Gastroesophageal sphincter (tissue), 4 donors: ENCODE measurements at regions not wholly inside any gene's neighbourhood (a gene's known extent, or its start where the extent isn't known, plus 50 kb on each side); places are given as distances from the start of the nearest gene placed in this dataset.

Experiments
- ATAC-seq: fragments of 150-250 bp; one replicate; pipeline ENCODE4 v1.9.1; 2016; ENCODE audit warnings: mild to moderate bottlenecking, moderate library complexity
- H3K27ac ChIP-seq, 4 donors: fragments of 200-600 bp; sonication (generic) in 3 of 4; 1 replicate in 3 of 4; 2 replicates in 1 of 4; pipeline ENCODE4 v1.5.1; 2016 to 2019
- H3K27me3 ChIP-seq: fragments of 200-600 bp; sonication (generic); one replicate; pipeline ENCODE4 v1.5.1; 2019
- H3K36me3 ChIP-seq, 2 donors: fragments of 200-600 bp; sonication (generic); one replicate each; pipeline ENCODE4 v1.5.1; 2019; ENCODE audit warnings: control low read depth in 1 of 2
- H3K4me1 ChIP-seq, 3 donors: fragments of 200-600 bp; sonication (generic); 1 replicate in 2 of 3; 2 replicates in 1 of 3; pipeline ENCODE4 v1.5.1; 2016 to 2019; ENCODE audit warnings: control low read depth in 2 of 3
- H3K4me3 ChIP-seq, 2 donors: fragments of 200-600 bp; sonication (generic); one replicate each; pipeline ENCODE4 v1.5.1; 2019; ENCODE audit warnings: mild to moderate bottlenecking in 1 of 2, moderate library complexity in 1 of 2
- H3K9me3 ChIP-seq, 3 donors: fragments of 200-600 bp; sonication (generic); one replicate each; pipeline ENCODE4 v1.5.1; 2017 to 2019; ENCODE audit warnings: control low read depth in 2 of 3
- EP300 ChIP-seq: sonication (generic); formaldehyde crosslinking; IDR thresholded peaks from one replicate; pipeline ENCODE4 v1.6.1; 2017; ENCODE audit warnings: antibody characterized with exemption, mild to moderate bottlenecking
- POLR2A ChIP-seq, 2 donors: fragments of 450-650 bp; IDR thresholded peaks; one replicate each; pipeline ENCODE4 v1.6.1; 2017; ENCODE audit warnings: antibody characterized with exemption in 2 of 2, mild to moderate bottlenecking in 2 of 2, moderate library complexity in 1 of 2
- POLR2AphosphoS5 ChIP-seq: sonication (generic); formaldehyde crosslinking; IDR thresholded peaks from one replicate; pipeline ENCODE4 v1.6.1; 2017; ENCODE audit warnings: antibody characterized with exemption
- WGBS, 2 donors: methylation state at CpG; one replicate each; pipeline ENCODE4 v1.1.5; 2018; ENCODE audit warnings: low coverage in 1 of 2; 5-methylcytosine and 5-hydroxymethylcytosine counted together
- TF ChIP-seq, protein P1 (sequence below), 4 experiments: fragments of 200-600 bp in 2 of 4; fragments of 450-650 bp in 2 of 4; sonication (generic) in 1 of 4; IDR thresholded peaks; one replicate each; pipeline ENCODE4 v1.5.1; 2017 to 2019; ENCODE audit warnings: antibody characterized with exemption in 4 of 4, mild to moderate bottlenecking in 2 of 4, moderate library complexity in 2 of 4

DNA sequence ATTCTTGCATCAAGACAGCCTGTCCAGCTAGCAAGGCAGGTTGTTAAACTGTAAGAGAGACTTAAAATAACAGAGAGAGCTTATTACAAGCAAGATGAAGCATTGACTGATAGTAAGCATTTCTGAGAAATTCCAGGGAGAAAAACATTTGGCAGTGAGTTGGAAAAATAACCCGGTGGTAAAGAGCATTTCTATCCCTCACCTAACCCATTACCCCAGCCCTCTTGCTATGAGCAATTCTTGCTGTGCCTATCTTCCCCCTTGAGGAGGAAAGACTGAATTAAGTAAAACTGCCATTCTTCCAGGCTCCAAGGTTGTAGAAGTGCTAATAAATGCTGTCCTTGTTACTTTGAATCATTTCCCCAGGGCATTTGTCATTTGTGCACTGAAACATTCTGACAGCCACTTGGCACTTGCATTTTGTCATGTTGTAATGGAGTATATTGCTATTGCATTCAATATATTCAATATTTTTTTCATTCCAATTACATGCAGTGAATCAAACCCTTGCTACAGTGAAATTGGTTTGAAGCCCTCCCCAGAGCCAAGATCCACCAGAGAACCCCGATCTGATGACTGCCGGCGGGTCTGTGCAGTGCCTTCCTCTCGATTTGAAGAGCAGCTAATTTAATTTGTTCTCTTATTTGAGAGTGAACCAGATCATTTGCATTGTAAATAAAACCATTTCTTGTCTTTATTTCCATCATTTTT is 291.1 kb downstream of the HIVEP2 start:
- 41 to 58% methylated on average over 5 of the region's 5 CpGs for WGBS, 2 donors
- ATAC-seq: no peak
- Histone ChIP-seq H3K27ac (no peak overlapping the region), H3K4me3 (no peak overlapping the region), H3K4me1 (no peaks in the 10 kb centered on the region), H3K36me3 (no peaks in the 10 kb centered on the region), H3K27me3 (no peaks in the 10 kb centered on the region), H3K9me3 (no peaks in the 10 kb centered on the region)
- TF ChIP-seq POLR2A (IDR thresholded peaks at IDR 0.05) (no peak), EP300 (no peak), POLR2AphosphoS5 (no peak)
- TF ChIP-seq, protein P1, sequence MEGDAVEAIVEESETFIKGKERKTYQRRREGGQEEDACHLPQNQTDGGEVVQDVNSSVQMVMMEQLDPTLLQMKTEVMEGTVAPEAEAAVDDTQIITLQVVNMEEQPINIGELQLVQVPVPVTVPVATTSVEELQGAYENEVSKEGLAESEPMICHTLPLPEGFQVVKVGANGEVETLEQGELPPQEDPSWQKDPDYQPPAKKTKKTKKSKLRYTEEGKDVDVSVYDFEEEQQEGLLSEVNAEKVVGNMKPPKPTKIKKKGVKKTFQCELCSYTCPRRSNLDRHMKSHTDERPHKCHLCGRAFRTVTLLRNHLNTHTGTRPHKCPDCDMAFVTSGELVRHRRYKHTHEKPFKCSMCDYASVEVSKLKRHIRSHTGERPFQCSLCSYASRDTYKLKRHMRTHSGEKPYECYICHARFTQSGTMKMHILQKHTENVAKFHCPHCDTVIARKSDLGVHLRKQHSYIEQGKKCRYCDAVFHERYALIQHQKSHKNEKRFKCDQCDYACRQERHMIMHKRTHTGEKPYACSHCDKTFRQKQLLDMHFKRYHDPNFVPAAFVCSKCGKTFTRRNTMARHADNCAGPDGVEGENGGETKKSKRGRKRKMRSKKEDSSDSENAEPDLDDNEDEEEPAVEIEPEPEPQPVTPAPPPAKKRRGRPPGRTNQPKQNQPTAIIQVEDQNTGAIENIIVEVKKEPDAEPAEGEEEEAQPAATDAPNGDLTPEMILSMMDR (IDR thresholded peaks at IDR 0.05): no peak

DNA sequence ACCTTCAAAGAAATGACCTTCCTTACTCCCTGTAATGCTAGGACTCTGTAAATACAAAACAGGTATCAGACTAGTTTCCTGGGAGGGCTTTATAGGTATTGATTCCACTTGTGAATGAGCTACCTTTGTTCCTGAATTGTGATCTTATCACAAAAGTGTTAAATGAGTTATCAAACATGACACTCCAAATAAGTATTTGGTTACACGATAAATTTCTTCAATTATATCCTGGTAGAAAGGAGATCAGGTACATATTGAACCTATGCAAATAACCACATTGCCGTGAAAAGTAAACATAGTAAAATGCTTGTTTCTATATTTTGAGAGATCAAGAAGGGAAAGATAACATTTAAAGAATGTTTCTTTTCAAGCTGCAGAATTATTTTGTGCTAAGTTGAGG is 285.3 kb downstream of the HIVEP2 start:
- WGBS, 2 donors: 72 to 85% methylated on average over 2 of the region's 2 CpGs
- no peak for ATAC-seq
- Histone ChIP-seq H3K27ac (no peak overlapping the region), H3K4me3 (no peak overlapping the region), H3K9me3 (peaks cover 0 to 12% (median 0%) of the 10 kb centered on the region in 3 donors), H3K4me1 (no peaks in the 10 kb centered on the region), H3K27me3 (no peaks in the 10 kb centered on the region), H3K36me3 (no peaks in the 10 kb centered on the region)
- no peak for TF ChIP-seq POLR2A (IDR thresholded peaks at IDR 0.05)
- no peak for TF ChIP-seq EP300
- TF ChIP-seq, protein P1 (IDR thresholded peaks at IDR 0.05): no peak
- TF ChIP-seq POLR2AphosphoS5: no peak

DNA sequence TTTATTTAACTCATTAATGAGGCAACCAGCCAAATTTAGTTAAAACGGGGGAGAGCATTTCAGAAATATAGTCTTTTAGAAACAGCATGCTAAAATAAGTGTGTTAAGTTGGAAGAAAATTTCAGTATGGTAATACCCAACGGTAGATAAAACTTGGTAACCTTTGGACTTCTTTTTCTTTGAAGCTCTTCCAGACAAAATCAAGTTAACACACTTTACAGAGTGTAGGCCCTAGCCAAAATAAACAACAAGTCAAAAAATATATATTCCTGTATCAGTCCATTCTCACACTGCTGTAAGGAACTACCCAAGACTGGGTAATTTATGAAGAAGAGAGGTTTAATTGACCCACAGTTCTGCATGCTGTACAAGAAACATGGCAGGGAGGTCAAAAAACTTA is 279.6 kb downstream of the HIVEP2 start:
- Histone ChIP-seq H3K4me3 (no peak overlapping the region), H3K27me3 (no peaks in the 10 kb centered on the region), H3K9me3 (peaks cover 0 to 12% (median 0%) of the 10 kb centered on the region in 3 donors), H3K27ac (no peak overlapping the region), H3K36me3 (no peaks in the 10 kb centered on the region), H3K4me1 (no peaks in the 10 kb centered on the region)
- 49 to 50% methylated on average over 2 of the region's 2 CpGs for WGBS, 2 donors
- ATAC-seq: no peak
- TF ChIP-seq, protein P1 (IDR thresholded peaks at IDR 0.05): no peak
- TF ChIP-seq POLR2A (IDR thresholded peaks at IDR 0.05) (no peak), POLR2AphosphoS5 (no peak), EP300 (no peak)

DNA sequence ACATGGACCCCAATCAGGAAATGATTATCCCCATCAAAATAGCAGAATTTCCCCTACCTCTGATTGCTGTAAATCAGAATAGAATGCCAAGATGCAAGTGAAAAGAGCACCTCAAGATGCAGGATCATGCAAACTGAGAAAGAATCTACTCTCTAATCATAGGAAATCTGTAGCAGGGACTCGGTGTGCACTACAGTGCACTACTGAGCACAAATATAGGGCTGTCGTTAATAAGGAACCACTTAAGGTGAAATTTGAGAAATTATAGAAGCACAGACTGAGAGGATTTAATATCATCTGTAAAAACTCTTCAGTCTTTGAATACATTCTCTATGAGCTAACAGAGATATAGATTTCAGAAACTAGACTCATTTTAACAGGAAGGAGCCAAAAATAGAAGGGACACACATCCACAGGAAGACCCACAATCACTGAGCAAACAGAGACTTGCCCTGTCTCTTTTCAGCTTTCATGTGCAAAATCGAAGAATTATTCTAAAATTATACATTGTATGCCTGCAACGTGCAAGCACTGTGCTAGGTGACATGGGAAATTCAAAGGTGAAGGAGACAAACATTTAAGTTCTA is 278.3 kb downstream of the HIVEP2 start:
- no peaks in the 10 kb centered on the region for H3K27me3 ChIP-seq
- H3K27ac ChIP-seq: no peak overlapping the region
- H3K9me3 ChIP-seq: peaks cover 0 to 12% (median 0%) of the 10 kb centered on the region in 3 donors
- no peak for ATAC-seq
- 68 to 69% methylated on average over 4 of the region's 4 CpGs for WGBS, 2 donors
- no peaks in the 10 kb centered on the region for H3K4me1 ChIP-seq
- H3K4me3 ChIP-seq: no peak overlapping the region
- no peaks in the 10 kb centered on the region for H3K36me3 ChIP-seq
- TF ChIP-seq, protein P1 (IDR thresholded peaks at IDR 0.05): no peak
